GM12878 (cell line): ENCODE measurements at regions not wholly inside any gene's neighbourhood (a gene's known extent, or its start where the extent isn't known, plus 50 kb on each side); places are given as distances from the start of the nearest gene placed in this dataset.

Experiments used
- ATAC-seq: fragments of 200-7000 bp; cut with Tn5 transposase; 3 replicates; pipeline ENCODE4 v1.9.1; 2020; ENCODE audit warnings: mild to moderate bottlenecking, moderate library complexity
- BruUV-seq: library from RNA; stranded (reverse); fragments of 400-500 nt; replicated peaks from 2 replicates; lab custom pipeline; 2021; lab: Mats Ljungman, UMichigan
- CTCF ChIA-PET: fragments of 300-600 bp; sonication (Branson Sonifier 250); formaldehyde crosslinking; extraction: SDS; loops from one replicate; lab custom pipeline; 2021; ENCODE audit warnings: inconsistent platforms; lab: Yijun Ruan, JAX
- POLR2A ChIA-PET: fragments of 350-600 bp; formaldehyde crosslinking; extraction: SDS; loops from one replicate; lab custom pipeline; 2021; ENCODE audit warnings: inconsistent platforms; lab: Charles Lee
- RAD21 ChIA-PET: fragments of 300-600 bp; sonication (Branson Sonifier 250); formaldehyde crosslinking; loops from one replicate; lab custom pipeline; 2023; ENCODE audit warnings: antibody characterized with exemption; ENCODE audit not compliant: unreplicated experiment; lab: Charles Lee
- SMC1A ChIA-PET: fragments of 300-600 bp; sonication (Branson Sonifier 250); formaldehyde crosslinking; loops from one replicate; lab custom pipeline; 2023; ENCODE audit not compliant: unreplicated experiment, uncharacterized antibody; lab: Charles Lee
- DNase-seq: peaks from one replicate; pipeline ENCODE4 v3.0.0-alpha.2; 2011; ENCODE audit warnings: low read depth, low spot score
- FAIRE-seq: peaks from 3 replicates; lab custom pipeline; 2011; peaks lifted over from hg19 to GRCh38; lab: Jason Lieb, UNC
- H2AFZ ChIP-seq: 2 replicates; pipeline ENCODE4 v1.6.0; 2011; ENCODE audit warnings: low read depth, low read length, control low read depth; ENCODE audit not compliant: control insufficient read depth
- H3K27ac ChIP-seq: 2 replicates; pipeline ENCODE4 v1.5.1; 2011; ENCODE audit warnings: control low read depth; ENCODE audit not compliant: control insufficient read depth, insufficient read depth
- H3K27me3 ChIP-seq, 2 experiments: replicated peaks in 1 of 2; 2 replicates each; pipeline versions ENCODE4 v1.6.0 to v1.6.1; 2011; ENCODE audit warnings: low read length in 1 of 2; ENCODE audit not compliant: control insufficient read depth in 2 of 2, insufficient read depth in 2 of 2
- H3K36me3 ChIP-seq, 2 experiments: 2 replicates each; pipeline ENCODE4 v1.5.1; 2011; ENCODE audit warnings: low read length in 1 of 2; ENCODE audit not compliant: control insufficient read depth in 2 of 2, insufficient read depth in 2 of 2
- H3K4me1 ChIP-seq: 2 replicates; pipeline ENCODE4 v1.6.1; 2011; ENCODE audit warnings: mild to moderate bottlenecking, low read length, moderate library complexity, mixed read lengths; ENCODE audit not compliant: control insufficient read depth, insufficient read depth
- H3K4me2 ChIP-seq: 2 replicates; pipeline ENCODE4 v1.6.0; 2011; ENCODE audit warnings: control low read depth; ENCODE audit not compliant: control insufficient read depth, insufficient read depth
- H3K4me3 ChIP-seq: fragments of 200-600 bp; sonication (generic); 2 replicates; pipeline ENCODE4 v1.5.1; 2016
- H3K79me2 ChIP-seq: 2 replicates; pipeline ENCODE4 v1.6.0; 2011; ENCODE audit warnings: low read length; ENCODE audit not compliant: control insufficient read depth, insufficient read depth
- H3K9ac ChIP-seq: 2 replicates; pipeline ENCODE4 v1.8.0; 2011; ENCODE audit warnings: low read length, control low read depth, mixed read lengths; ENCODE audit not compliant: control insufficient read depth, insufficient read depth
- H3K9me3 ChIP-seq: replicated peaks from 3 replicates; pipeline ENCODE4 v1.5.1; 2011; ENCODE audit warnings: mild to moderate bottlenecking, low read length; ENCODE audit not compliant: control insufficient read depth, insufficient read depth
- H4K20me1 ChIP-seq: 2 replicates; pipeline ENCODE4 v1.6.0; 2011; ENCODE audit not compliant: control insufficient read depth, insufficient read depth
- BCLAF1 ChIP-seq: fragments of 450-650 bp; IDR thresholded peaks from 2 replicates; pipeline ENCODE4 v1.6.1; 2017; ENCODE audit warnings: antibody characterized with exemption, mild to moderate bottlenecking, moderate library complexity
- HDAC2 ChIP-seq: fragments of 200-600 bp; sonication (generic); IDR thresholded peaks from 2 replicates; pipeline ENCODE4 v1.6.1; 2017
- IRF4 ChIP-seq: IDR thresholded peaks from 2 replicates; pipeline ENCODE4 v1.6.1; 2011; ENCODE audit warnings: low read depth, low read length
- NFYB ChIP-seq: IDR thresholded peaks from 2 replicates; pipeline ENCODE4 v1.6.1; 2011; ENCODE audit warnings: low read depth, mild to moderate bottlenecking, low read length, improper control_type of control experiment, moderate library complexity; ENCODE audit not compliant: insufficient read depth
- PAX5 ChIP-seq: IDR thresholded peaks from 2 replicates; pipeline ENCODE4 v1.6.1; 2011; ENCODE audit warnings: low read depth, low read length, borderline replicate concordance
- REST ChIP-seq: IDR thresholded peaks from 2 replicates; pipeline ENCODE4 v1.6.1; 2012; ENCODE audit warnings: mild to moderate bottlenecking, low read depth, low read length
- STAT1 ChIP-seq: fragments of 450-650 bp; conservative IDR thresholded peaks from 2 replicates; pipeline ENCODE4 v1.6.1; 2014; ENCODE audit warnings: antibody characterized with exemption, mild to moderate bottlenecking
- USF1 ChIP-seq: IDR thresholded peaks from 2 replicates; pipeline ENCODE4 v1.6.1; 2011; ENCODE audit warnings: borderline replicate concordance, low read depth, mild to moderate bottlenecking, moderate library complexity, mixed read lengths, low read length; ENCODE audit not compliant: insufficient read depth; ENCODE audit errors: extremely low read length
- YBX1 ChIP-seq: fragments of 450-650 bp; IDR thresholded peaks from 2 replicates; pipeline ENCODE4 v1.6.1; 2016; ENCODE audit warnings: antibody characterized with exemption
- ZNF622 ChIP-seq: fragments of 450-650 bp; IDR thresholded peaks from 2 replicates; pipeline ENCODE4 v1.6.1; 2017; ENCODE audit warnings: mild to moderate bottlenecking, inconsistent platforms
- ZSCAN29 ChIP-seq: fragments of 450-650 bp; IDR thresholded peaks from 2 replicates; pipeline ENCODE4 v1.6.1; 2017; ENCODE audit warnings: mild to moderate bottlenecking, moderate library complexity
- WGBS: methylation state at CpG from one replicate; pipeline ENCODE4 v1.1.6; 2016; ENCODE audit warnings: low lambda C conversion rate; ENCODE audit not compliant: insufficient replicate concordance, insufficient coverage; ENCODE audit errors: missing lambda C conversion rate; 5-methylcytosine and 5-hydroxymethylcytosine counted together
- in situ Hi-C: fragments of 300-500 bp; cut with MboI; formaldehyde crosslinking; loops from 9 replicates; pipeline ENCODE4 v1.14.3; 2018; ENCODE audit warnings: mixed read lengths
- intact Hi-C: fragments of 100-400 bp; cut with micrococcal nuclease; formaldehyde crosslinking; loops from one replicate; pipeline ENCODE4 v1.14.2; 2022; ENCODE audit not compliant: unreplicated experiment

GRCh38 chr4:115906428-115906827, 793.0 kb upstream of the NDST4 start:
- CTCF ChIA-PET, result interaction anchor here (0.9 to 1.0 kb wide), 2 partner anchors 10 to 11 kb away, joined by 3 to 4 read pairs; no protein-coding TSS in a partner anchor
- H3K79me2 ChIP-seq, result no peaks in the 10 kb centered on the region
- intact Hi-C loops (no loop called here), in situ Hi-C loops (no loop called here)
- RAD21 ChIA-PET, result no interaction called here
- SMC1A ChIA-PET, result interaction anchor here (0.9 to 1.2 kb wide), 3 partner anchors 13 to 194 kb away, joined by 3 read pairs; no protein-coding TSS in a partner anchor
- 18% methylated on average over 2 of the region's 2 CpGs for WGBS
- TF ChIP-seq YBX1 (no peak), NFYB (no peak)
- no peak overlapping the region for H3K4me2 ChIP-seq
- H3K9me3 ChIP-seq, result peaks cover 1% of the 10 kb centered on the region; the same call in 1 of the 3 replicates
- no peaks in the 10 kb centered on the region for H3K36me3 ChIP-seq
- H3K4me1 ChIP-seq, result no peaks in the 10 kb centered on the region
- BruUV-seq, result no TSS peak
- H3K9ac ChIP-seq, result no peak overlapping the region
- POLR2A ChIA-PET, result no interaction called here
- ATAC-seq (no peak), DNase-seq (no peak), FAIRE-seq (no peak)
- H3K27me3 ChIP-seq, result no peaks in the 10 kb centered on the region
- H3K27ac ChIP-seq, result no peak overlapping the region
- H3K4me3 ChIP-seq, result no peak overlapping the region
- H4K20me1 ChIP-seq, result no peaks in the 10 kb centered on the region
- no peak overlapping the region for H2AFZ ChIP-seq

GRCh38 chr4:115883847-115884246, 770.4 kb upstream of the NDST4 start:
- no peak for DNase-seq
- Histone ChIP-seq H3K9me3 (no peaks in the 10 kb centered on the region), H3K9ac (no peak overlapping the region), H3K4me2 (no peak overlapping the region), H3K4me3 (no peak overlapping the region), H3K27ac (no peak overlapping the region), H2AFZ (no peak overlapping the region), H3K79me2 (no peaks in the 10 kb centered on the region), H4K20me1 (no peaks in the 10 kb centered on the region), H3K36me3 (no peaks in the 10 kb centered on the region), H3K4me1 (no peaks in the 10 kb centered on the region), H3K27me3 (no peaks in the 10 kb centered on the region)
- no peak for FAIRE-seq
- BruUV-seq, result no TSS peak
- ChIA-PET RAD21 (no interaction called here), SMC1A (no interaction called here), POLR2A (no interaction called here), CTCF (interaction anchor here (1.0 kb wide), 1 partner anchor 32 kb away, joined by 3 read pairs; no protein-coding TSS in a partner anchor)
- in situ Hi-C loops (no loop called here), intact Hi-C loops (no loop called here)
- WGBS, result 30% methylated on average over 1 of the region's 1 CpG
- no peak for ATAC-seq
- no peak for TF ChIP-seq STAT1
- TF ChIP-seq ZSCAN29, result no peak
- no peak for TF ChIP-seq USF1
- no peak for TF ChIP-seq HDAC2
- no peak for TF ChIP-seq REST
- no peak for TF ChIP-seq ZNF622
- no peak for TF ChIP-seq PAX5
- TF ChIP-seq BCLAF1, result no peak
- TF ChIP-seq IRF4, result no peak
